H9 (cell line): ENCODE measurements at regions not wholly inside any gene's neighbourhood (a gene's known extent, or its start where the extent isn't known, plus 50 kb on each side); places are given as distances from the start of the nearest gene placed in this dataset.

ENCODE experiments used
- DNase-seq: peaks from one replicate; pipeline ENCODE4 v3.0.0-alpha.2; 2017
- H2AFZ ChIP-seq: one replicate; pipeline ENCODE4 v1.6.1; 2013; ENCODE audit warnings: mild to moderate bottlenecking, low read length, control low read depth, moderate library complexity
- H2AK5ac ChIP-seq: 2 replicates; pipeline ENCODE4 v1.6.1; 2013; ENCODE audit warnings: low read length, control low read depth, mixed read lengths; ENCODE audit not compliant: insufficient read length
- H2BK120ac ChIP-seq: one replicate; pipeline ENCODE4 v1.6.1; 2013; ENCODE audit warnings: low read depth, mild to moderate bottlenecking, low read length, control low read depth, inconsistent platforms; ENCODE audit not compliant: poor library complexity, severe bottlenecking
- H2BK12ac ChIP-seq: 2 replicates; pipeline ENCODE4 v1.6.1; 2013; ENCODE audit warnings: low read length, control low read depth, mixed read lengths, low read depth; ENCODE audit not compliant: insufficient read length
- H2BK15ac ChIP-seq: 2 replicates; pipeline ENCODE4 v1.6.1; 2013; ENCODE audit warnings: low read depth, low read length, control low read depth
- H2BK20ac ChIP-seq: one replicate; pipeline ENCODE4 v1.6.1; 2013; ENCODE audit warnings: low read depth, mild to moderate bottlenecking, low read length, control low read depth, inconsistent platforms; ENCODE audit not compliant: poor library complexity, severe bottlenecking
- H2BK5ac ChIP-seq: 2 replicates; pipeline ENCODE4 v1.6.1; 2013; ENCODE audit warnings: low read length, control low read depth, mixed read lengths; ENCODE audit not compliant: insufficient read length
- H3K14ac ChIP-seq: 2 replicates; pipeline ENCODE4 v1.6.1; 2013; ENCODE audit warnings: low read length, control low read depth; ENCODE audit not compliant: insufficient read depth
- H3K18ac ChIP-seq: 2 replicates; pipeline ENCODE4 v1.6.1; 2013; ENCODE audit warnings: low read depth, mild to moderate bottlenecking, mixed read lengths, low read length, control low read depth; ENCODE audit not compliant: insufficient read length
- H3K23ac ChIP-seq: 2 replicates; pipeline ENCODE4 v1.6.1; 2013; ENCODE audit warnings: low read length, control low read depth, mixed read lengths, low read depth; ENCODE audit not compliant: insufficient read length
- H3K23me2 ChIP-seq: 2 replicates; pipeline ENCODE4 v1.6.1; 2013; ENCODE audit warnings: low read depth, mild to moderate bottlenecking, mixed read lengths, low read length, control low read depth; ENCODE audit not compliant: insufficient read length, poor library complexity, severe bottlenecking
- H3K27ac ChIP-seq: 2 replicates; pipeline ENCODE4 v1.5.1; 2013; ENCODE audit warnings: low read length, control low read depth, mixed read lengths, low read depth; ENCODE audit not compliant: insufficient read length
- H3K27me3 ChIP-seq: 2 replicates; pipeline ENCODE4 v1.6.1; 2013; ENCODE audit warnings: low read length, control low read depth, inconsistent platforms; ENCODE audit not compliant: insufficient read depth
- H3K4ac ChIP-seq: 2 replicates; pipeline ENCODE4 v1.6.1; 2013; ENCODE audit warnings: low read depth, mild to moderate bottlenecking, control low read depth, inconsistent platforms, low read length, moderate library complexity
- H3K4me1 ChIP-seq: 2 replicates; pipeline ENCODE4 v1.6.1; 2013; ENCODE audit warnings: low read length, control low read depth, inconsistent platforms; ENCODE audit not compliant: insufficient read depth
- H3K4me2 ChIP-seq: 2 replicates; pipeline ENCODE4 v1.6.1; 2013; ENCODE audit warnings: low read length, control low read depth, mixed read lengths; ENCODE audit not compliant: insufficient read length, insufficient read depth
- H3K56ac ChIP-seq: 2 replicates; pipeline ENCODE4 v1.6.1; 2013; ENCODE audit warnings: low read depth, mild to moderate bottlenecking, mixed read lengths, low read length, control low read depth; ENCODE audit not compliant: insufficient read length
- H3K79me1 ChIP-seq: 2 replicates; pipeline ENCODE4 v1.6.1; 2013; ENCODE audit warnings: low read depth, mild to moderate bottlenecking, moderate library complexity, low read length, control low read depth, inconsistent platforms; ENCODE audit not compliant: insufficient read depth, poor library complexity, severe bottlenecking
- H3K79me2 ChIP-seq: 2 replicates; pipeline ENCODE4 v1.6.1; 2013; ENCODE audit warnings: low read length, control low read depth, inconsistent platforms; ENCODE audit not compliant: insufficient read depth
- H3K9ac ChIP-seq: 2 replicates; pipeline ENCODE4 v1.6.1; 2013; ENCODE audit warnings: low read length, control low read depth, mixed read lengths; ENCODE audit not compliant: insufficient read length; ENCODE audit errors: extremely low read depth
- H3K9me3 ChIP-seq: one replicate; pipeline ENCODE4 v1.6.1; 2013; ENCODE audit warnings: low read depth, low read length, inconsistent platforms; ENCODE audit not compliant: control insufficient read depth
- H3T11ph ChIP-seq: one replicate; pipeline ENCODE4 v1.6.1; 2013; ENCODE audit warnings: mild to moderate bottlenecking, low read length, control low read depth, inconsistent platforms
- H4K20me1 ChIP-seq: one replicate; pipeline ENCODE4 v1.6.1; 2013; ENCODE audit not compliant: control insufficient read depth, insufficient read length, insufficient read depth
- H4K5ac ChIP-seq: 2 replicates; pipeline ENCODE4 v1.6.1; 2013; ENCODE audit warnings: low read depth, mild to moderate bottlenecking, mixed read lengths, low read length, control low read depth; ENCODE audit not compliant: insufficient read length
- H4K8ac ChIP-seq: replicated peaks from 2 replicates; pipeline ENCODE4 v1.6.1; 2013; ENCODE audit warnings: low read length, control low read depth, mixed read lengths, low read depth; ENCODE audit not compliant: insufficient read length
- H4K91ac ChIP-seq: 2 replicates; pipeline ENCODE4 v1.6.1; 2013; ENCODE audit warnings: low read depth, mild to moderate bottlenecking, moderate library complexity, mixed read lengths, low read length, control low read depth; ENCODE audit not compliant: insufficient read length
- H3K27ac Mint-ChIP-seq, 3 experiments: 2 replicates in 2 of 3; 3 replicates in 1 of 3; pipeline ENCODE4 v1.8.0; 2020 to 2021; ENCODE audit warnings: mixed read lengths in 3 of 3, mild to moderate bottlenecking in 1 of 3, moderate library complexity in 1 of 3
- H3K27me3 Mint-ChIP-seq: 2 replicates; pipeline ENCODE4 v1.8.0; 2021; ENCODE audit warnings: low read depth, mild to moderate bottlenecking, moderate library complexity, mixed read lengths
- H3K36me3 Mint-ChIP-seq, 3 experiments: 2 replicates in 2 of 3; 3 replicates in 1 of 3; pipeline ENCODE4 v1.8.0; 2020 to 2021; ENCODE audit warnings: low read depth in 3 of 3, mixed read lengths in 3 of 3; ENCODE audit not compliant: insufficient read depth in 1 of 3
- H3K4me1 Mint-ChIP-seq, 2 experiments: 2 replicates each; pipeline ENCODE4 v1.8.0; 2020; ENCODE audit warnings: mixed read lengths in 2 of 2
- H3K4me3 Mint-ChIP-seq, 2 experiments: 2 replicates in 1 of 2; 3 replicates in 1 of 2; pipeline ENCODE4 v1.8.0; 2020 to 2021; ENCODE audit warnings: mild to moderate bottlenecking in 2 of 2, mixed read lengths in 2 of 2, moderate library complexity in 1 of 2
- H3K9me3 Mint-ChIP-seq, 2 experiments: 2 replicates in 1 of 2; 3 replicates in 1 of 2; pipeline ENCODE4 v1.8.0; 2020; ENCODE audit warnings: mild to moderate bottlenecking in 2 of 2, mixed read lengths in 2 of 2, moderate library complexity in 1 of 2
- WGBS: extraction: QIAGEN DNeasy Blood & Tissue Kit; methylation state at CpG from one replicate; pipeline ENCODE4 v1.1.7; 2013; ENCODE audit warnings: missing lambda C conversion rate, low lambda C conversion rate, mixed read lengths; ENCODE audit not compliant: insufficient read length; ENCODE audit errors: extremely low coverage; 5-methylcytosine and 5-hydroxymethylcytosine counted together
- TF ChIP-seq, protein P1 (sequence below): fragments of 200-600 bp; sonication (generic); conservative IDR thresholded peaks from 3 replicates; pipeline ENCODE4 v1.8.0; 2021; ENCODE audit warnings: antibody characterized with exemption, mild to moderate bottlenecking

GRCh38 chr11:103584720-103585119, 451.7 kb upstream of the DDI1 start:
- Histone ChIP-seq H2BK12ac (no peak overlapping the region), H4K8ac (no peak overlapping the region), H2AK5ac (no peak overlapping the region), H2BK15ac (no peak overlapping the region), H3K18ac (no peak overlapping the region), H3K4me1 (no peaks in the 10 kb centered on the region), H3K9me3 (no peaks in the 10 kb centered on the region), H2BK20ac (no peak overlapping the region), H3K79me1 (no peaks in the 10 kb centered on the region), H3K27ac (no peak overlapping the region), H2BK5ac (no peak overlapping the region), H3K14ac (no peak overlapping the region), H4K20me1 (no peaks in the 10 kb centered on the region), H3K79me2 (no peaks in the 10 kb centered on the region), H3K4ac (no peak overlapping the region), H3K56ac (no peak overlapping the region), H3K23ac (no peak overlapping the region), H3K9ac (no peak overlapping the region), H2AFZ (no peak overlapping the region), H2BK120ac (no peak overlapping the region), H3T11ph (no peak overlapping the region), H3K27me3 (no peaks in the 10 kb centered on the region), H3K23me2 (no peaks in the 10 kb centered on the region), H4K91ac (no peak overlapping the region), H4K5ac (no peak overlapping the region), H3K4me2 (no peak overlapping the region)
- H3K4me1 Mint-ChIP-seq = peaks cover 2 to 19% of the 10 kb centered on the region in 2 experiments; a peak in 2 of 4 replicates
- WGBS = no CpG with 5 or more reads among the region's 1 CpG
- no peak for DNase-seq
- no peaks in the 10 kb centered on the region; a peak in 2 of 7 replicates for H3K36me3 Mint-ChIP-seq
- H3K27me3 Mint-ChIP-seq = no peaks in the 10 kb centered on the region
- H3K27ac Mint-ChIP-seq = no peak overlapping the region
- H3K4me3 Mint-ChIP-seq = no peak overlapping the region
- H3K9me3 Mint-ChIP-seq = no peaks in the 10 kb centered on the region; a peak in 1 of 5 replicates
- TF ChIP-seq, protein P1, sequence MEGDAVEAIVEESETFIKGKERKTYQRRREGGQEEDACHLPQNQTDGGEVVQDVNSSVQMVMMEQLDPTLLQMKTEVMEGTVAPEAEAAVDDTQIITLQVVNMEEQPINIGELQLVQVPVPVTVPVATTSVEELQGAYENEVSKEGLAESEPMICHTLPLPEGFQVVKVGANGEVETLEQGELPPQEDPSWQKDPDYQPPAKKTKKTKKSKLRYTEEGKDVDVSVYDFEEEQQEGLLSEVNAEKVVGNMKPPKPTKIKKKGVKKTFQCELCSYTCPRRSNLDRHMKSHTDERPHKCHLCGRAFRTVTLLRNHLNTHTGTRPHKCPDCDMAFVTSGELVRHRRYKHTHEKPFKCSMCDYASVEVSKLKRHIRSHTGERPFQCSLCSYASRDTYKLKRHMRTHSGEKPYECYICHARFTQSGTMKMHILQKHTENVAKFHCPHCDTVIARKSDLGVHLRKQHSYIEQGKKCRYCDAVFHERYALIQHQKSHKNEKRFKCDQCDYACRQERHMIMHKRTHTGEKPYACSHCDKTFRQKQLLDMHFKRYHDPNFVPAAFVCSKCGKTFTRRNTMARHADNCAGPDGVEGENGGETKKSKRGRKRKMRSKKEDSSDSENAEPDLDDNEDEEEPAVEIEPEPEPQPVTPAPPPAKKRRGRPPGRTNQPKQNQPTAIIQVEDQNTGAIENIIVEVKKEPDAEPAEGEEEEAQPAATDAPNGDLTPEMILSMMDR = no peak
